GM20431 (cell line): ENCODE measurements at regions not wholly inside any gene's neighbourhood (a gene's known extent, or its start where the extent isn't known, plus 50 kb on each side); places are given as distances from the start of the nearest gene placed in this dataset.

ENCODE experiments used
- in situ Hi-C: fragments of 300-500 bp; cut with MseI, MboI; formaldehyde crosslinking; loops from one replicate; pipeline ENCODE4 v1.15.0; 2020; ENCODE audit warnings: low sequenced_read_pairs; ENCODE audit not compliant: unreplicated experiment

DNA sequence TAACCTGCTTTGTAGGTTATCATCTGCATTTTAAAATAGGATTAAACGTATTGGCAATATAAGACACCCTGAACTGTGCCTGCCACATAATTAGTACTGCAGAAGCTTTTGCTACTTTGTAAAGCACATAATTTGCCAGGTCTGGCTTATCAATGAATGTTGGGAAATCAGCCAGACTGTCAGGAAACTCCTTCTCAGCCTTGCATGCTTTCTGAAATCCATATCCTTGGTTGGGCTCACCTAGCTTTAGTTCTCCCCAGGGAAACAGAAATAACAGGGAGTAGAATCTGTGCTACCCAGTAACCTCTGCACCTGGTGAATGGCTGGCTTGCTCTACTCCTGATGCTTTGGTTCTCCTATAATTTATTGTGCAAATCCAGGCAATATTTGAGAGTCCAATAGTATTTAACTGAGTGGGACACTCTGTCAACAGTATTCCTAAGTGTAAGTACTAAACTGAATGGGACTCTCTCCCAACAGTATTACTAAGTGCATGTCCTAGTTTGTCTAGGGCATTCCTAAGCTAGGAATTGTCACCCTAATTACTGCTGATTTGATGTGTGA, 354.5 kb downstream of the WDR72 start:
- in situ Hi-C loops: no loop called here

DNA sequence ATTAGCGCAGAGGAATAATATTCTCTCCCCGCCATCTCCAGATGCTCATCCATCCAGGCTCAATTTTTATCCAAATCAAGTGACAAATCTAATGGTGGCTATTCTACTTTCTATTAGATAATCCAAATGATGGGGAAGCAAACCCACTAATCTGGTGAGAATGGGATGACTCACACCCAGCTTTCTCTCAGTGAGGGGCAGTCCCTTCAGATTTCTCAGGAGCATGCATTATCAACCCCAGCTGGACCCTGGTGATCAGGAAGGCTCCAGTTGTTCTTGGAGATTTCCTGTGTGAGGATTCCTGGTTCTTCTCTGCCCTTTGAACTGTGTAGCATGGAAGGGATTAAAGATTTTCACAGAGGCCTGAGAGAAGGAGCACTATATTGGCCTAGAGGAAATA, 358.0 kb downstream of the WDR72 start:
- in situ Hi-C loops: no loop called here

DNA sequence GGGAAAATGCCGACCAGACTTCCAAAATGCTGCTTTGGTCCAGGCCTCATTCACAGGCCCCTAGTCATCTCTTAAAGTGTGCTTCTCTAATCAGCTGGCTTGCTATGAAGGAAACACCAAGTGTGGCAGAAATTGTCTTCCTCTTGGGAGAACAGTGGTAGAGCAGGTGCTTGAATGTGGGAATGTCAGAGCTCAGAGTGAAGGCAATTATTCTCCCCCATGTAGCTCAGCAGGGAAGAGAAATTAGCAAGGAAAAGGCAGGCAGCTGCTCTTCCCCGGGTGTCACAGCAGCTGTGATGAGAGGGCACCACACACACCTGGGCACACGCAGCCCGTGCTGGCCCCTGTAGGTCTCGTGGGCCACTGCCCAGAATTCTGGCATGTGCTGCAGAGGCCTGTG, 358.5 kb downstream of the WDR72 start:
- in situ Hi-C loops: no loop called here

DNA sequence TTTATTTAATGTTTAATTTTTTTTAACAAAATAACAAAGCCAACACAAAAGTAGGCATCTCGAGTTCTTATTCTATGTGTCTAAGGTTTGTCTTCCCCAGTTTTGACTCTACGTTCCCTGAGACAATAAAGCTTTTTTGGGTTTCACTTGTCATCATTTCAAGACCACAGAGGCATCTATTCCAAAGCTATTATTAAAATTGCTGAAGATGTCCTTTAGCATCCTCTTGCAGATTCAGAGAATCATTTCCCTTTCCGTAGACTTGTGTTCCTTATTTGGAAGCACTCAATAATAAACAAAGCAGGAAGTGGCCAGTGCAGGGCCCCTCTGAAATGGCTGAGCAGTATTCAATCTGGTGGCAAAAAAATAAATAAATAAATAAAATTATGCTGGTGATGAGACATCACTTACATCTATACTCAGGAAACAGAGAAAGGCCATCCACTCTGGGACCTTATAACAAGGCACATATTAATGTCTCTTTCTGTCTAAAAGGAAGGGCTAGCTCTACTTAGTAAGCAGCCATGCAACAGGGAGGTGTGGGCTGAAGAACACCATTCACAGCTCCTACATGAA, 362.3 kb downstream of the WDR72 start:
- in situ Hi-C loops: no loop called here

DNA sequence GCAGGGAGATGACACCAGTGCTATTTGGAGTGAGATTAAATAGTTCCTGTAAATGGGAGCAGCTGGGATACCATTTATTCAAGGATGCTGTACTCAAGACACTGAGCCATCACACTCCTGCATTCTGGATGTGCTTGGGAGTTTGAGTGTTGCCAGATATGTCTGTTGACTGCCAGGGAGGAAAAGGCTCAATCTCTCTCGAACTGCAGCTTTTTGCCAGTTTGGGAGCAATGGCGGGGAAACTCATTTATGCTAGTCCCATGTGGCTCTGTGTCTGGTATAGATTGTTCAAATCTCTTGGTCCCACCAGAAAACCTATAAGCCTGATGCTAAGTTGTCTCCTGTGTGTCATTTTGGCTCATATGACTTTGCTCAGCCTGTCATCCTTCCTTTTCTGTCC, 363.6 kb downstream of the WDR72 start:
- in situ Hi-C loops: no loop called here

DNA sequence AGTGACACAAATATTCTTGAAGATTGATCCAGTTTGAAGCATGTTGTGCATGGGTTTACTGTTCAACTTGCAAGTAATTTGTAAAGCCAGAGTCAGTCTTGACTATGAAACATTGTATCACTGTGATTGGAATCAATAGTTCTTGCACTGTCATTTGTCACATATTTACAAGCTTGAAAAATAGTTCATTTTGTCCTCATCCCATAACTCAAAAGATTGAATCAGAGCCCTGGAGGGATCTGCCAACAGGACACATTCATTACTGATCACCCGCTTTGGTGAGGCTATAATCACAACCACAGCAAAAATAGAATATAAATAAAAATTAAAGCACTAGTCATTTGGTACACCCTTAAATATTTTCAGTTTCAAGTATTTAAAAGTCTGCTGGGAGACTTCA, 368.9 kb downstream of the WDR72 start:
- in situ Hi-C loops: no loop called here

DNA sequence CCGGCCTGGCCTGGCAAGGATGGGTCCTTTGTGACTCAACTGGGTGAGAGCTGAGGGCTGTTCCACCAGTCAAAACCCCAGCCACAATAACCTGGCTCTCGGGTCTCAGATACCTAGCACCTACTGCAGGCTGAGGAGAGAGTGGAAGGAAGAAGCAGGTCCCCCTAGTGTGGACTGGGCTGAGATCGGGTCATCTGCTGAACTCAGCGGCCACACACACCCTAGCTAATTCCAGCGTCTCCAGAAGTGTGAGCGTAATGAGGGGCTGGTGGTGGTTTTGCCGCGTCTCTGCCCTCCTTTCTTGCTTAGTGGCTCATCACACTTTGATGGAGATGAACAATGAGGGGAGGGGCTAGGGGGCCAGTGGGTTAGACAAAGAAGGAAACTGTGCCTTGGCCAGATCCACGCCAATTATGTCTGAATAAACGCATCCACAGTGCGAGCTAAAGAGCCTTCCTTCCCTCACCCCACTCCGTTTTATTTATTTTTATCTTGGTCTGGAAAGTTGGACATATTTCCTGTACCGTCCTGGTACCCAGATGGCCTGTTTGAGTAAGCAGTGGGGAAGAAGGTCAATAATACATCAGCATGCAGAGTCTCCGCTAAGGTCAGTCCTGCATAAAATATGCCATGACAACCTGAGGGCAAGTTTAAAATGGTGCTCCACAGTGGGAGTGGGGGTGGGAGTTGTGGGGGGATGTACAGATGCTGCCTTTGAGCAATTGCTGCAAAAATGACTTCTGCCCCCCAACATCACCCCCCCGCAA, 370.0 kb downstream of the WDR72 start:
- in situ Hi-C loops: no loop called here

DNA sequence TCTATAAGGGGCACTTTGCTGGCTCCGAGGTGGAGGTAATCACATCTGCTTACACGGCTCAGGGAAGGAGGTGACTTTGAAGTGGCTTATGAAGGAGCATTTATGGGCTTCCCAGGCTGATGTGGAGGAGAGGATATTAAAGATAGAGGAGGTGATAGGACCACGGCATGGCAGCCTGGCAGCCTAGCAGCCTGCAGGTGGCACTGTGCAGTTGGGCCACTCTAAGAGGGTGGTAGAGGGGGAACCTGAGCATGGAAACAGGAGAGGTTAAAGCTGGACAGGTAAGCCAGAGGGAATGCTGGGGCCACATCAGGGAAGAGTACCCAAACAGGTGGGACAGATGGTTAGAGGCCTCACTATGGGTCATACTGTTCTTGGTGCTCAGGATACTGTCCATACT, 375.0 kb downstream of the WDR72 start:
- in situ Hi-C loops: no loop called here

DNA sequence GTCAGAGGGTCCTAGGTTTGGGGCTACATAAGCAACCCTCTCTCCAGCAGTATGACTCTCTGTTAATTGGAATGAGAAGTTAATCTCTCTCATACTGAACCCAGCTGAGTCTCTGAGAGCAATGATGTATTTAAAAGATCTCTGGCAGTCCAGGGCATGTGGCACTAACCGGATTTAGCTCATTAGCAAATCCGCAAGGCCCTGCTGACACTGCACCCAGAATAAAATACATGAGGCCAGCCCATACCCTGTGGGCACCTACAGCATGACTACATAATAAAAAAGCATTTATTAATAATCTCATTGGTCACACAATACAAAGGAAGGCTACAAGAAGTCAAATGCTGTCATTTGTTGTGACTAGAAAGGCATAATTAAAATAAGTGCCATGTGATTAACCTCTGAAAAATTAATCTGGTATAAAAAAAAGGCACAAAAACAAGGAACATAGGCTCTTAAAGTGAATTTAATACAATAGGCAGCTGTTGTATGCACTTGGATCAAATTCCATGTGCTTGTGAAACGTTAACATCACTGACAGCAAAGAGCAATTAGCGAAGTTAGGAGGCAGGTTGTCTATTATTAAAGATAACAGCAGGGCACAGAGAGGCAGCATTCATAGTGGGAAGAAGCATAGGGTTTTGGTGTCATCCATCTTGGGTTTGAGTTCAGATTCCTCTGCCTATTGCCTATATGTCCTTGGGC, 381.2 kb downstream of the WDR72 start:
- in situ Hi-C loops: no loop called here

DNA sequence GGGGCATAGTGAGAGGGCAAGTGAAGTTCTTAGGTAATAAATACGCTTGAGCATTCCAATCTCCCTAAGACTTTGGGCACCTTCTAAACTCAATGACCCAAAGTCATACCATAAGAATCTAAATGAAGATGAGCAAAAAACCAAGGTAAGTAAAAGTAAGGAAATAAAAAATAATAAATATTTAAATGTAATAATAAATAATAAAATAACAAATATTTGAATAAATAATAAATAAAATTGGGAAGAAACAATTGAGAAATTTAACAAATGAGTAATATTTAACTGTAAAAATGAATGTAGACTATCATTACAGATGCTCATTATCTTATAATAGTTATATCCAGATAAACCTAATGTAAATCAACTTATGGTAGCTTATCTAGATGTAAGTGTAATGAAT, 391.7 kb downstream of the WDR72 start:
- in situ Hi-C loops: no loop called here

DNA sequence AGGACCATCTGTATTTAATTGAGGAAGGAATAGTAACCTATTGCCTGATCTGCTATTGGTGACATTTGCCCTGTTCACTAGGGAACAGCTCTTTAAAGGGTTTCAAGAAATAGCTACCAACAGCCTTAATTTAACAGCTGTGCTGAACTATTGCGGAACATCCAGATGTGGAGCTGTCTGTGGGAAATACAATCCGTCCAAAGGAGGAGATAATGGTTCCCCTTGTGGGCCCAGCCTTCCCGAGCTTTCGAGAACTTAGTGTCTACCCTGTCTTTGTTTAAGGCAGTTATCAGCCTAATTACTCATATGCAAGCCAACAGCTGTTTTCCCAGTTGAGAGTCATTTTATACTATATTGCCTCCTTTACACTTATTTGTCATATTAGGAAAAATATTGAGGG, 398.6 kb downstream of the WDR72 start:
- in situ Hi-C loops: no loop called here

DNA sequence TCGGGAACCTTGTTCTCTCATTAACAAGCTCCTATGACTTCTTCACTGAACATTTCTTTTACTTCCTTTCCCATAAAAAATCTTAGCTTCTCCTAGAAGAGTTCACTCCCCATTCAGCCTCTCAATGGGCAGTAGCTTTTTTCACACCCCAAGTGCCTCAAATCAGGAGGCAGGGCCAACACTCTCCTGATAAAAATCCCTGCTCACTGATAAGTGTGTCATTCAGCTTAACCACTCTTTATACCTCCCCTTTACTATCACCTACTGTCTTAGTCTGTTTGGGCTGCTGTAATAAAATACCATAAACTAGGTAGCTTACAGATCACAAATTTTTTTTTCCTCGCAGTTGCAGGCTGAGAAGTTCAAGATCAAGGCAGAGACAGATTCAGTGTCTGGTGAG, 400.4 kb downstream of the WDR72 start:
- in situ Hi-C loops: no loop called here

DNA sequence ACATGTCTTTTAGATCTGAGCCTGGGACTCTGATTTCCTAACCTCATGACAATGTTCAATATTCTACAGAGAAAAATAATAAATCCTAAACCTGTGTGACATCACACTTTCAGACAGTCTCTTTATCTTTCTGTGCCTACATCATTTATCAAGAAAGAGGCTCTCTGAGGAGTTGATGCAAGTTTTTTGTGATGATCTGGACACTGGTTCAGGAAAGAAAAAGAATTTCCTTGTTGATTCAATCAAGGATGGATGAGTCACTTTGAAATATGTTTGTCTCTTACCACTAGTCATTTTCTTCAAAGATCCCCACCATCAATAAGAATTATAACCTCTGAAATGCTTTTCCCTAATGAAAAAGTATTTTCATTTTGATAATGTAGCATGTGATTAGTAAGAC, 404.6 kb downstream of the WDR72 start:
- in situ Hi-C loops: no loop called here

DNA sequence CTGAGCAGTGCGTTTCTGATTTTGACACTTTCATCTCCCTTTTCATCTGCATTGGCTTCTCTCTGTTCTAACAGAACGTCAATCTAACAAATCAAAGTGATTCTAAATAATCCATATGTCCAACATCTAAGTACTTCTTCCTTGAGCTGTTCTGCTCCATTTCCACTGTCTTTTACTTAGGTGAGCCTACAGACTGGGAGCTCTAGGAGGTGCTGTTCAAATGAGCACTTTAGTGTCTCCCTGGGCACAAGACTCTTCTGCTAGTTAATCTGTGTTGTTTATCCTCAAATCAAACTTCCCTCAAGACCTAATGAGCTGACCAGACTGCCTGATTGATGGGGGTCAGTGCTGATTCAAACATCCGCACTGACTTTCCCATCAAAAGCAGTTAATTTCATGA, 408.1 kb downstream of the WDR72 start:
- in situ Hi-C loops: no loop called here

DNA sequence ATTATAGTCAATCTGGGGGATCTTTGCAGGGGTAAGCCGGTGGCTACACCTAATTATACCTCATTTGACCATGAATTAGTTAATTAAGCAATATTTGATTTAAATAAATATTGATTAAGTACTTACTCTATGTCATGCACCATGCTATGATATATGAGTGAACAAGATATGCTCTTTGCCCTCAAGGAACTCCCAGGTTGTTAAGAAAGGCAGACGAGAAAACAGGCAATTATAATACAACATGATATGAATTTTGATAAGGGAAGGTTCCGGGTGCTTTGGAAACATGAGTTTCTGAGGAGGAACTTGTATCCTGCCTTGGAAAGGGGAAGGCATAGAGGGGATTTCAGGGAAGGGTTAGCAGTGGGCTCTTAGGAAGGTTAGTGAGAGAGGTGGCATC, 412.9 kb downstream of the WDR72 start:
- in situ Hi-C loops: no loop called here

DNA sequence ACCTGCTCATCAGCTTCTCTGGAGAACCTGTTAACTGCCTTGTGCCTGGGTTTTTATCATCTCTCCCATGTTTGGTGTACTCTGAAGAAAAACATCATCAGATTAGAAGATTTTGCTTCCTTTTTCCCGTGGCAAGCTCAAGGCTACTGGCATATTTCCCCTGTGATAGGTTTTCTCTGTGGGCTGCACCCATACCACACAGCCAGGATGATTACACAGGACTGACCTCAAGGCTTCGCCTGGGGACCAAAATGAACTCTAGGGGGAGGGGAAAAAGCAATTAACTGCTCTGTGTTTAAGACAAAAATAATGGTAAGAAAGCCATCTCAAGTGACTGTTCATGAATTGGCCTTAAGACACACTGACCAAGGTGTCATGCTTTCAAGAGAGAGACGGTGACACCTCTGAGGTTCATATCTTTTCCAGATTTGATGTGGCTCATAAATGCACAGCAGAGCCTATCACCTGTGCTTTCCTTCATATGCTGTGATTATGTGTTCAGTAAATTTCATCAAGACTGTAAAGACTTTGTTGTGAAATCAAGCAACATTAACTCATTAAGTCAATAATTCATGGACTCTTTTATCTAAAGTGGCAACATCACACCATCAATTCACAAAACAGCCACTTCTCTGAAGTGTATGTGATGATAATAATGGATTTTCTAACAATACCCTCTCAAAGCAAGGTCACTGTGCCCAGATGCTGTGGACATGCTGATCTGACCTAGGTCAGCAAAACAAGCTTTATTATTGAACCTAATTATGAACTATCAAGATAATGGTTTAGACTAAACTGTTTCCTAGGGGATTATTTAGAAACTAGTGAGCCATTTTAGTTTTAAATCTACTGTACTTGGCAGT, 427.9 kb downstream of the WDR72 start:
- in situ Hi-C loops: no loop called here

DNA sequence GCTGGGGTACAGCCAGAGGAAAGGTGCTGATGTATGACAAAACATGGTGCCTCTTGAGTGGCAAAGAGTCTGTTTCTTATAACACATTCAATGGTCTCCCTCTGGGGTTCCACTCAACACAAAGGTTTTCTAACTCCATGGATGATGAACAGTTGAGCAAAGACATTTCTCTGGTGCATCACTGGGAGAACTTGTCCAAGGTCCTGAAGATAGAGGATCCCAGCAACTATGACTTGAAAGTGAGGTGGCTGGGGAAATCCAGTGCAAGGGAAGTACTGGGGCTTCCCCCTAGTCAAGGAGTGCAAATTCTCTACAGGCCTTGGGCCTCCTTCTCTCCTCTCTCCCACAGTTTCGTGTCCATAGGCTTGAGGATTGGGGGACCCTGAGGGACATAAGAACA, 431.1 kb downstream of the WDR72 start:
- in situ Hi-C loops: no loop called here

DNA sequence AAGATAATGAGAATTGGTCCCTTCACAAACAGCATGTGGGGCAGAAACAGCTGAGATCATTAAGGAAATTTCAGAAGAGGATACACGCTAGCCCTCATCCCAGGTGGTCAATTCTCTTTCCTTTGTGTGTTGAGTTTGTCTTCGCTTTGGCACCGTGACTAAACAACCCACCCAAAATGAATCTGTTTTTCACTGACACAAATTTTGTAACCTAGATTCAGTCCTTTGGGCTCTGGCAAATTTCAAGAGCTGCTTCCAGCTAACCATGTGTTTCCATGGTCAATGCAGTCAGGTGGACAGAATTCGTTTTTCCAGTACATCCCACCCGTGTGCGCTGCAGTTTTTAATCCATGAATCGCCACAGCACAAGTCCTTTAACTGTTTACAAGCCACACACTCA, 435.4 kb downstream of the WDR72 start:
- in situ Hi-C loops: no loop called here

DNA sequence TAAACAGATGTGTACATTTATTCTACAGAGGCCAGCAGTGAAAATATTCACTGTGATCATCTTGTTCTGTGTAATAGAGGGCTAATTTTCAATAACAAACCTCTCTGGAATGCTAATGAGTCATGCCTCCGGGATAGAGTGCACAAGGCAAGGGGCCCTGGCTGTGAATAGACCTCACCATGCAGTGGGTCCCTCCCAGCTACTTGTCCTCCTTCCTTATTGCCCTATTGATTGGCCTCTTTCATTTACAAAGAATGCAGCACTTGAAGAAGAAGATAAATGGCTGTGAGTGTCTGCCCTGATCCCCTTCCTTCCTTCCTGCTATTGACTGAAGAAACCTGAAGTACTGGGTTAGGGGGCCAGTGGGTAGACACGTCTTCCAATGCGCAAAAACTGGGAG, 436.3 kb downstream of the WDR72 start:
- in situ Hi-C loops: no loop called here

DNA sequence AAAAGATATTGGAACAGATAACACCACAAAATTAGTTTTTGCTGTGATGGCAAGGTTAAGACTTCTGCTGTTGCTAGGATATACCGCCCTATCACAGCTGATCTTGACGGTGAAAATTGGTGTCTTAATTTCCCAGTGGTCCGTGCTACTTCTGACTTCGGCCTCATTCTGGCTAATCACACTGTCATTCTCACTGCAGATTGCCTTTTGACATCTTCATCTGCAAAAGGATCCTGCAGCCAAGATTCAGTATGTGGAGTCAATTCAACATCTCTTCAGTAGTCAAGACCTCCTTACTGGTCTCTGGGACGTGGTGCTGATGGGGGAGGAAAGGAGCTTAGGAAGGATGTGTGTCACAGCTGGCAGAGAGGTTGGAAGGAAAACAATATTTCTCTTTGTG, 438.6 kb downstream of the WDR72 start:
- in situ Hi-C loops: no loop called here
